ENCODE measurements at regions not wholly inside any gene's neighbourhood (a gene's known extent, or its start where the extent isn't known, plus 50 kb on each side); places are given as distances from the start of the nearest gene placed in this dataset.

GRCh38 chr6:149218471-149218870, 99.0 kb upstream of the TAB2 start:
- no peak overlapping the region for H2BK120ac ChIP-seq (replicated peaks; ENCODE audit: low read depth, low read length)
- no peak overlapping the region for H2BK15ac ChIP-seq (ENCODE audit: low read length)
- no peak overlapping the region for H3K4me2 ChIP-seq (ENCODE audit: insufficient read depth in 1 of 2, low read depth in 2 of 2, low read length in 2 of 2)
- no peak overlapping the region for H2BK12ac ChIP-seq (ENCODE audit: low read depth, low read length)
- H4K8ac ChIP-seq (ENCODE audit: extremely low read depth, insufficient read depth, low read length), result no peak overlapping the region
- H3K18ac ChIP-seq (ENCODE audit: extremely low read depth, low read length), result no peak overlapping the region
- H3K27ac ChIP-seq (ENCODE audit: low read depth, low read length), result no peak overlapping the region
- no peak for DNase-seq (ENCODE audit: low read depth in 1 of 2, low spot score in 2 of 2)
- H3K79me1 ChIP-seq (ENCODE audit: low read depth, low read length), result no peaks in the 10 kb centered on the region
- no peak overlapping the region for H3K4ac ChIP-seq (replicated peaks; ENCODE audit: insufficient read length, low read depth, low read length)
- peaks cover 0 to 5% (median 2%) of the 10 kb centered on the region in 4 experiments; a peak in 3 of 7 replicates for H3K4me1 ChIP-seq (replicated peaks in 1 of 4; ENCODE audit: control insufficient read depth in 3 of 4, insufficient read depth in 4 of 4, low read length in 3 of 4)
- no peak overlapping the region for H2AK5ac ChIP-seq (ENCODE audit: low read depth, low read length)
- TF ChIP-seq EP300 (IDR thresholded peaks at IDR 0.05; ENCODE audit: borderline replicate concordance in 1 of 2, low read depth in 2 of 2, low read length in 2 of 2) (no peak), CHD2 (IDR thresholded peaks at IDR 0.05; ENCODE audit: low read length) (no peak), ATF3 (IDR thresholded peaks at IDR 0.05; ENCODE audit: insufficient read depth, low read depth, low read length) (no peak), KDM5A (IDR thresholded peaks at IDR 0.05; ENCODE audit: low read length) (no peak), GABPA (IDR thresholded peaks at IDR 0.05; ENCODE audit: borderline replicate concordance, insufficient read depth, low read length) (no peak), CTCF (IDR thresholded peaks at IDR 0.05; ENCODE audit: control extremely low read depth in 1 of 3, insufficient read depth in 1 of 3, low read depth in 1 of 3, low read length in 3 of 3) (no peak), TCF12 (IDR thresholded peaks at IDR 0.05; ENCODE audit: low read depth, low read length) (no peak), ASH2L (IDR thresholded peaks at IDR 0.05; ENCODE audit: low read length) (no peak)
- FAIRE-seq, result no peak
- H3K23me2 ChIP-seq (ENCODE audit: low read depth, low read length), result no peaks in the 10 kb centered on the region
- H3K4me3 ChIP-seq (ENCODE audit: extremely low read depth in 1 of 4, insufficient read depth in 2 of 4, low read depth in 3 of 4, low read length in 4 of 4), result no peak overlapping the region
- no peaks in the 10 kb centered on the region for H3K36me3 ChIP-seq (ENCODE audit: control insufficient read depth in 2 of 4, insufficient read depth in 4 of 4, low read length in 3 of 4)
- H2BK20ac ChIP-seq (ENCODE audit: low read length), result no peak overlapping the region
- no peak overlapping the region for H3K14ac ChIP-seq (ENCODE audit: insufficient read length)
- H4K91ac ChIP-seq (replicated peaks; ENCODE audit: insufficient read length, low read length), result no peak overlapping the region
- H2AFZ ChIP-seq (ENCODE audit: low read length), result 0 out of 2 replicates have a peak overlapping the region, but pooled peaks have one; percentile 3
- H3K56ac ChIP-seq (replicated peaks; ENCODE audit: insufficient read length, low read depth, low read length), result no peak overlapping the region
- no peaks in the 10 kb centered on the region for H3K79me2 ChIP-seq (ENCODE audit: control insufficient read depth in 1 of 2, insufficient read depth in 2 of 2, low read length in 2 of 2)
- ChIA-PET CTCF (ENCODE audit: partially characterized antibody) (interaction anchor here (0.7 to 1.5 kb wide), 4 partner anchors 8 to 135 kb away, joined by 3 to 4 read pairs (median 4); no protein-coding TSS in a partner anchor), POLR2A (ENCODE audit: partially characterized antibody) (interaction anchor here (1.4 kb wide), 1 partner anchor 152 kb away, joined by 3 read pairs; no protein-coding TSS in a partner anchor)
- H3K9ac ChIP-seq (replicated peaks in 1 of 4; ENCODE audit: extremely low read depth in 1 of 4, low read depth in 3 of 4, low read length in 3 of 4), result no peak overlapping the region
- H4K5ac ChIP-seq (ENCODE audit: insufficient read length, low read depth, low read length), result no peak overlapping the region
- no peak overlapping the region for H3K23ac ChIP-seq (ENCODE audit: insufficient read length)
- no peak overlapping the region for H2BK5ac ChIP-seq (ENCODE audit: low read depth, low read length)
- H3K27me3 ChIP-seq (replicated peaks in 1 of 4; ENCODE audit: control insufficient read depth in 3 of 4, extremely low read depth in 1 of 4, insufficient read depth in 3 of 4, low read length in 3 of 4), result no peaks in the 10 kb centered on the region
- H4K20me1 ChIP-seq (replicated peaks in 1 of 2; ENCODE audit: control insufficient read depth in 1 of 2, insufficient read depth in 2 of 2, low read length in 2 of 2), result no peaks in the 10 kb centered on the region
- H3K9me3 ChIP-seq (ENCODE audit: insufficient read depth in 2 of 2, low read depth in 1 of 2, low read length in 1 of 2), result no peaks in the 10 kb centered on the region

Measured in H1 (cell line).